UCSD-AML1 (cell line): ENCODE measurements at regions not wholly inside any gene's neighbourhood (a gene's known extent, or its start where the extent isn't known, plus 50 kb on each side); places are given as distances from the start of the nearest gene placed in this dataset.
"Not testable (repeated sequence)": the region's sequence is repeated elsewhere in the genome, so short reads cannot be mapped to it uniquely, and the experiment has no call there.

ENCODE experiments used
- DNase-seq: peaks from one replicate; lab custom pipeline; 2025; ENCODE audit not compliant: unreplicated experiment; lab: John Stamatoyannopoulos, UW

DNA sequence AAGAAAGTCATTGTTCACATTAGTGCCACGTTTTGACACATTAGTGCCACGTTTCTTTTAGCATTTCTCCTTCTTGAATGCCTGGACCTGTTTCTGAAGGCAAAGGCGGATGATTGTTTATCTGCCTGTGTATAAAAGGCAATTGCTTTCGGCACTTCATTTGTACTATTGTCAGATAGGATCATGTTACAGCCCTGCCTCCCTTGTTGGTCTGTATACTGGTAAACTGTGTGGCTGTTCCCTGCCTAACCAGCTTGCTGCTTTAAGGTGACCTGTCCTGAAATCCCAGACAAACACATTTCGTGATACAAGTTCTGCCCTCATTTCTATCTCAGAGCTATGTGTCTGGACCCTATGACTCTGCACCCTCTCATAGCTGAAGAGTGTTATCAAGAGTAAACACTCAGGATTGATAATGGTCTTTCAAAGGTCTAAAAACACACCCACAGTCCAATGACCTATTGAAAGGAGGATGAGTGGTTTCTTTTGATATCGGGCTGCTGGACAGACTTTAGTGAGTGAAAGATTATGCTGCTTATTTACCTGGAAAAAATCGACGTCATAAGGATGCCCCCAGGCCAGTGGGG, 276.3 kb upstream of the MCTP2 start:
- no peak for DNase-seq

DNA sequence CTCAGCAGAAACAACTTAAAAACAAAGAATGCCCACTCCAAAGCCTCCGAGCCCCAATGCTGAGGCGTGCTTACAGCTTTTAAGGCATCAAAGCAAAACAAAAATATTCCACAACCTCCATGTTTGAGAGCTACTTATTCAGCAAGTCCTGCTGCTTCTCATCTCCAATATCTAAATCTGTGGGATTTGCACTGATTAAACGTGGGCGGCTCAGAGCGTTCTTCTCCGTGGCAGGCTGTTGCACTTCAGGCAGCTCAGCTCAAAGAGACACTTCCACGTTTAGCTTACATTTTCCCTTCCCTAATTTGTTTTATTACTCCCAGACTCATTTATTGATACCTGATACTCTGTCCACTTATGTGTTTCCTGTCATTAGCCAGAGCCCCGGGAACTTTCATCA, 282.6 kb upstream of the MCTP2 start:
- no peak for DNase-seq

DNA sequence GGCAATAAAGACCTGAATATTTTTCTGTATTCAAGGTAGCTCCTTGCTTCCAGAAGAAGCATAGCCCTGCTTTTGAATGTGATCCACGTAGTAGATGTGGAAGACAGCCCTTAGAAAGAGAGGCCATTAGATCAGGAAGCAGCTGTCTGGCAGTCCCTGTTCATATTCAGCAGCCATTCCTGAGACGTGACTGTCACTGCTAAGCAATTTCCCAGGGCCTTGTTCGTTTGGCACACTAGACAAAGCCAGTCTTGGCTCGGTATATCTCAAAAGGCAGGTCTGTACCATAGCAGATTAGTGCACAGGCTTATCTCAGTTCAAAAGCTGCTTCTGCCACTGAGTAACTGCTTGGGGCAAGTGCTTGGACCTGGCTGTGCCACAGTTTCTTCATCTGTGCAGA, 287.8 kb upstream of the MCTP2 start:
- DNase-seq, result no peak

DNA sequence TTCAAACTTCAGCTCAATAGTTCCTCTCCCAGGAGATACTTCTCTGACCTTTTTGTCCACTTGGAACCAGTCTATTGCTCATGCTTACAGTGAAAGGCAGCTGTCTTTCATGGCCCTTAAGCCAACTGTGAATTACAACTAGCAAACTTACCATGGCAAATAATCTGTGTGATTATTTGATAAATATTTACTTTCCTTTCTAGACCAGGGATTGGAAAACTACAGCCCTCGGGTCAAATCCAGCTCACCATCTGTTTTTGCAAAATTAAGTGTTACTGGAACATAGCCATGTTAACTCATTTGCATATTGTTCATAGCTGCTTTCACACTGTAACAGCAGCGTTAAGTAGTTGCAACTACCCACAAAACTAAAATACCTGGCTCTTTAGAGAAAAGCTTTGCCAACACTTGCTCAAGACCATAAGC, 289.1 kb upstream of the MCTP2 start:
- DNase-seq, result no peak

DNA sequence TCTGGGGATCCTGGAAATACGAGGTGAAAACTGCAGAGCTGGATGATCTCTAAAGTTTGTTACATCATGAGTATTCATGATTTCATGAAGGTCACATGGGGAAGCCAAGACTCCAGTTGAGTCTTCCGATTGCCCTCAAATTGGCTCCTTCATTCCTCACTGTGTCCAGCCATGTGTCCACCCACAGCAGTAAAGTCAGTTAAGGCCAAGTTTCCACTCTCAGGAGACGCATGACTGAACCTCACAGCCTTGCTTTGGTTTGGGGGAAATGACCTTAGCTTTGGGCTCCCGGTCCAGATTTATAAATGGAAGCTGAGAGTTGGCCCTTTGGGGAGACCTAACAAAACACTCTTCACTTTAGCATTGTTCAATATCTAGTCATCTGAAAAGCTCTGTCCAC, 289.7 kb upstream of the MCTP2 start:
- no peak for DNase-seq

DNA sequence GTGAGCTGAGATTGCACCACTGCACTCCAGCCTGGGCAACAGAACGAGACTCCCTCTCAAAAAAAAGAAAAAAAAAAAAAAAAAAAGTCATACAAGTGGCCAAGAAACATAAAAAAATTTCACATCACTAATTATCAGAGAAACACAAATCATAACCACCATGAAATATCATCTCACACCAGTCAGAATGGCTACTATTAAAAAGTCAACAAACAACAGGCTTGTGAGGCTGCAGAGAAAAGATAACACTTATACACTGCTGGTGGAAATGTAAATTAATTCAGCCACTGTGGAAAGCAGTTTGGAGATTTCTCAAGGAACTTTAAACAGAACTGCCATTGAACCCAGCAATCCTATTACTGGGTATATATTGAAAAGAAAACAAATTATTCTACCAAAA, 291.1 kb upstream of the MCTP2 start:
- no peak for DNase-seq

DNA sequence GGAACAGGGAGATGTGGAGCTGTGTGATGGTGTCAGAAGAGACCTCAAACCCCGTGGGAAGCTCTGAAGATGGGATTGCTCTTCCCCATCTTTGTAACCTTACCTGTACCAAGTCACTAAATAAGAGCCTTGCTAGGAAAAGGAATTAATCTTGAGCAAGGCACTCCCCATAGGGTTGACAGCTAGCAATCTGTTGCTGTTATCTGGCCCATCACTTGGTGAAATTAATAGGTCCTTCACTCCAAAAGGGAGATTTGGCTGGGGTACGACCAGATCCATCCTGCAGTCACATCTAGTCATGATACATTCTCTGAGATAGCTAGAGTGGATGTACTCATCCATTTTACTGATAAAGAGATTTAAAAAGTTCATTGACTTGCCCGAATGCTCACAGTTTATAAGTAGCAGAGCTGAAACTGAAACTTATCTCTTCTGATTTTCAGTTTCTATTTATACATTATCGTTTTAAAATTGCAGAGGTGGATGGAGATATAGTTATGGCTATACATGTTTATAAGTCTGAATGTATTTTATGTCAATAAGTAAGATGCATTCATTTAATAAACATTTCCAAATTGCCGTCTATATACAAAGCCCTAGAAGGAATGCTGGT, 299.1 kb upstream of the MCTP2 start:
- no peak for DNase-seq

DNA sequence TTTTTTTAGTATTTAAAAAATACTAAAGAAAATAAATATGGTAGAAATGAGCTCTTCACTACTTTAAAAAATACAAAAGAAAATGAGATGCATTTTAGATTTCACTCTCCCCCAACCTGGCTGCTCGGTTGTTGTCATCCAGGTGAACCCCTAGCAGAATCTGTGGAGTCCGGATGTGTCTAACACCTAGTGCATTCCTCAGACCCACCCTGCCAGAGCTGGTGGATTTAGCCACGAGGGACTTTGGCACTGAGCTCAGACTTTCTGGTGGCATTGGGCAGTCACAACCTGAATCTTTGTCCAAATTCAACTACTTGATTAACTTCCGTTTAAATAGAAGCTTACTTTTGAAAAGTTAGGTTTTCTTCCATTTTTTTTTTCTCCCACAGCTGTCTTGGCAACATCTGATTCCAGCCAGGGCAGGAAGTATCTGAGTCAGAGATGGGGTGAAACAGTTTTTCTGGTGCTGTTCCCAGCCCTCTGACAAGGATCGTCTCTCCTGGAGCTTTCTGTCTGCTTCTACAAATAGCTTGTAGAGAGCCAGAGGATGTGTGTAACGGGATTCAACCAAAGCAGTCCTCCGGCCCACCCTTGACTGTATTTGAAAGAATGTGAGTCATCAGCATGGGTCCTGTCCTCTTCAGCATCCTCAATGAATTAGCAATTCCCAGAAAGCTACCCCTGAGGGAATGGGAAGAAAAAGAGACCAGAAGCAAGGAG, 301.8 kb upstream of the MCTP2 start:
- DNase-seq, result no peak

DNA sequence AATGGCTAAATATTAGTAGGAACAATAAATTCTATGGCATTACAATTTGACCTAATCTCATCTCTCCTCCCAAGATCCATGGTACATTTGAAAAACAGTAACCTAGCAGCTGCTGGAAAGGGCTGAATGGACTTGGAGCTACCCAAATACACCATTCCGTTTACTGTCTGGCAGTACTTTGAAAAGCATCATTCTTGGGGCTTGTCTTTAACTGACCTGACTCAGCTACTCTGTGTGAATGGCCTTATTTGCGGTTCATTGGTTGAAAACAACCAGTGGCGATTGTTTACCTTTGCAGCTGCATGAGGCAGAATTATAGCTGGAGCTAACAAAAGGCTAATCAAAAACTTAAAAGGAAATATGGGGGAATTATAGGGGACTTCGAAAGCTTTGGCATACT, 311.2 kb upstream of the MCTP2 start:
- no peak for DNase-seq

DNA sequence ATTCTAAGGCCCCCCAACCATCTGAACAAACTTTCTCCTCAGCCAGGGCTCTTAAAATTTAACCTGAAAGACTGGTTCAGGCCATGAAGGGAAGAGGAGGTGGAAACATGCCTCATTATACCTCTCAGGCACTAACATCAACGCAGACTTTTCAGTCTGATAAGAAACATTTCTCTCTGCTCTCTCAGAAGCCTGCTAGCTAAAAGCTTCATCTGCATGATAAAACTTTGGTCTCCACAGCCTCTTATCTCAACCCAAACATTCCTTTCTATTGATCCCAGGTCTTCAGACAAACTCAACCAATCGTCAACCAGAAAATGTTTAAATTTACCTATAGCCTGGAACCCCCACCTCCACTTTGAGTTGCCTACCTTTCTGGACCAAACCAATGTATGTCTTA, 312.6 kb upstream of the MCTP2 start:
- DNase-seq, result not testable (repeated sequence)

DNA sequence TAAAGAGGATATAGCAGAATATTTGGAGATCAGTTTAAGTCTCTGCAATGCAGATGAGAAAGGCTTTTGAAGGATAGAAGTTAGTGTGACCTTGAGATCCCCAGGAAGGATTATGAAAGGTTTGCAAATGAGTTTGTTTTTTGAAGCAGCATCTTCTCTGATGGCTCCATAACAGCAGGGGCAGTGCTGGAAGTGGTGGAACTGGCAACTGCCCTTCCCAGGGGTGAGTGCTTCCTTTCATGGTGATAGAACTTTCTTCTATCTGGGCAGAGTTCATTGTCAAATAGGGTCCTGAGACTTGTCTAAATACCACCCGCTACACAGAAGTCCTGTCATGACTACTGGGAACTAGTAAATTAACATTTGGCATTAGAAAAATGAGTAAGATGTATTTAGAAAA, 314.2 kb upstream of the MCTP2 start:
- DNase-seq, result no peak

DNA sequence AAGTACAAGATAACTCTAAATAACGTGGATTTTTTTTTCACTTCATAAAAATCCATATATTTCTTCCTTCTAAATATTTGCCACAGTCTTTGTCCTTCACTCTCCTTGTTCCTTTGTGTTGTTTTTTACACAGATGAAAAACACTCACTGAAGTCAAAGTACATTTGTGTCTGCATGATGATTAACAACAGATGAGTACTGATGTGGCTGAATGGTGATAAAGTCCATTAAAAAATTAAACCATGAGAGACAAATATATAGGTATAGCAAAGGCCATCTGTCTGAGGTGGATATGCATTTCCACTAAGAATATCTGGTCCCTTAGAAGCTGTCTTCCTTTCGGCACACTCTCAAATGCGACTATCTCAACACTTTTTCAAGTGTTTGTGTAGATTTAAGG, 317.5 kb upstream of the MCTP2 start:
- no peak for DNase-seq

DNA sequence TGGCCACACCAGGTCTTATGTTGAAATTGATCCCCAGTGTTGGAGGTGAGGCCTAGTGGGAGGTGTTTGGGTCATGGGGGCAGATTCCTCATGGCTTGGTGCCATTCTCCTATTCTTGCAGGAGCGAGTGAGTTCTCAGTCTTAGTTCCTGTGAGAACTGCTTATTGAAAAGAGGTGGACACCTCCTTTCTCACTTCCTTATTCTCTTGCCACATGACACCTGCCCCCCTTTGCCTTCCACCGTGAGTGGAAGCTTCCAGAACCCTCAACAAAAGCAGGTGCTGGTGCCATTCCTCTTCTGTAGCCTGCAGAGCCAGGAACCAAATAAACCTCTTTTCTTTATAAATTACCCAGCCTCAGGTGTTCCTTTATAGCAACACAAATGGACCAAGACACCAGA, 318.1 kb upstream of the MCTP2 start:
- DNase-seq, result no peak

DNA sequence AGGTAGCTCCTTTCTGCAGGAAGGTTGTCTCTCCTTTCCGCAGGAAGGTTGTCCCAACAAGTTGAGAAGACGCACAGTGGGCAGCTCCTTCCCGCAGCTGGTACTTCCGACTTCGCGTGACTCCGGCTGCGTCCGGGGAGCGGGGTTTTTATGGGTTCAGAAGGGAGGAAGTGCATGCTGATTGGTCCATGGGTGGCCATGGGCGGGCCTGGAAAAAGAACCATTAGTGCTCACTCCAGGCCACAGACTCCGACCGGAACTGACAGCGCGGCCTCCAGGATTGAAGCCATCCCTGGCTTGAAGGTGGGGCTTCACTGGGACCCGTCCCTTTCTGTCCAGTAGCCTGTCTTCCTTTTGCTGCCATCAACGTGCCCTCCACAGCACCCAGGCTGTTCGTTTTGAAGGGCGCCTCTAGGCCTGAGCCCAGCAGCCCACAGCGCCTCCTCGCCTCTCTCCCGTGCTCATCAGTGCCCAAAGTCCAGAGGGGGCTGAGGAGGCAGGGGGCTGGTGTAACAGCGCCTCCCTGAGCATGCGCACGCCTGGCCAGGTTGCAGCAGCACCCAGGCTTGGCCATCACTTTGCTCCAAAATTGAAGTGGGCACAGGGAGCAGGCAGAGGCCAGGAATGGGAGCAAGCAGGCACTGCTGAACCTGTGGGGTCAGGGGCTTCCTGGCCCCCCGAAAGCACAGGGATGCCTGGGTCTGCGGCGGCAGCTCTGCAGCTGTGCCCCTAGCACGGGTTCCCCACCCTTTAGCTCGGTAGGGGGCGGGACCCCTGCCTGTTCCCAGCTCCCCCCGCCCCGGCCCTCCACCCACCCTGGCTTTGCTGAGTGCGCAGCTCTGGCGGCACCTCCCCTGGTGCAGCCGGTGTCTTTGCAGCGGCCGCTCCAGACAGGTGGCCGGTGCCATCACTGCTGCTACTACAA, 330.6 kb upstream of the MCTP2 start:
- DNase-seq, result no peak

DNA sequence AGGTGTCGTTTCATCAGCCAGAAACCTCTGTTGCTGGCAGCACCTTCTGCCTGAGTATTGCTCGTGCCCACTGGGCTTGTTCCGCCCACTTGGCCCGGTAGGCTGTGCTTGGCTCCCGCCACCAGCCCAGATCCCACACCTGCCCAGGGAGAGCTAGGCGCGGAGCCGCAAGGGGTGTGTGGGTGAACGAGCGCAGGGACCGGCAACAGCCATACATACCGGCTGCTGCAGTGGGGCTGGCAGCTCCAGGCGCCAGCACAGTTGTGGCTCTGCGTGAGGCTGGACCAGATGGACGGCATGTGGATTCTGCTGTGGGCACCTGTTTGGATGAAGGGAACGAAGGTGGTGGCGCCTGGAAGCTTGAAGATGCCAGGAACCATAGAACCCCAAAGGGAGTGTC, 331.5 kb upstream of the MCTP2 start:
- no peak for DNase-seq

DNA sequence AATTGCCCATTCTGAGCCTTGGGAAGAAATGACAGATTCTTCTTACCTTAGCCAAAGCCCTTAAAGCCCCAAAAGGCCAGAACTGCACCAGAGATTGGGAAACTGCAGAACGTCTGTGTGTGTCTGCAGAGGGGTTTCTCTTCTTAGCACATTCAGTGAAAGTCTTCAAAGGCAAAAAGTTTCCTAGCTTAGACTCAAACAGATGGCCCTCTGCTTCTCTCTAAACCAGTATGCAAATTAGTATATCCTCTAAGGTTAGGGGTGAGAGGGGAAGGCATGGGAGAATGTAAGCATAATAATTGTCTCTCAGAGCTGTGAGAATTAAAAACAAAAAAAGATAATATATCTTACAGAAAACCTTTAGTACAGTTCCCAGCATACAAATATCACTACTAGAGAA, 334.0 kb upstream of the MCTP2 start:
- no peak for DNase-seq

DNA sequence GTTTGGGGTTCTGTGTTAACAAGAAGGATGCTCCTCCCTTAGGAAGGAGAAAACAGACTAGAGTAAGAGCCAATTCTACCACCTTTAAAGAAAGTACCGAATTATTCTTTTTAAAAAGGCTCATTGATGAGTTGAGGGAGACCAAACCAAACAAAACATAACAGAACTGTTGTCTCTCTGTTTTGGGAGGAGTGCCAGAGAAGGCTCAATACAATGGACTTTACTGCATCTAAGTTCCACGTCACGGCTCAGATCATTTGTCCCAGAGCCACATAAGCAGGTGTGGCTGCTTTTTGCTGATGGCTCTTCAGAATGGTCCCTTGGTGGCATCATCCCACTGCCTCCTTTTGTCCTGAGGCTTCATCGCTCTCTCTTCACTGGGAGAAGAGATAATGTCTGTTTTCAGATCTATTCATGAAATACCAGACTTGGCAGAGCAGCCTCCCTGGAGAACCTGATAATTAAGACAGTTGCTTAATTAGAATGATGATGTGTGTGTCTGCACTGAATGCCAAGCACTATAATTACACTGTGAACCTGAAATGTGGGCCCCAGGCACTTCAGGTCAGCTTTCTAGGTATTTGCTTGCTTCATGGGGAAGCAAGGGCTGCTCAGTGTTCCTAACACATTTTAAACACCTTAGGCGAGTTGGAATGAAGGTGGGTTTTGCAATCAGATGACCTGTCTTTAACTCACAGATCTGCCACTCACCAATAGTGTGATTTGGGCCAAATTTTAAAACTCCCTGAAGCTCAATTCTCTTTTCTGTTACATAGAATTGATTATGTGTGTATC, 335.2 kb upstream of the MCTP2 start:
- no peak for DNase-seq

DNA sequence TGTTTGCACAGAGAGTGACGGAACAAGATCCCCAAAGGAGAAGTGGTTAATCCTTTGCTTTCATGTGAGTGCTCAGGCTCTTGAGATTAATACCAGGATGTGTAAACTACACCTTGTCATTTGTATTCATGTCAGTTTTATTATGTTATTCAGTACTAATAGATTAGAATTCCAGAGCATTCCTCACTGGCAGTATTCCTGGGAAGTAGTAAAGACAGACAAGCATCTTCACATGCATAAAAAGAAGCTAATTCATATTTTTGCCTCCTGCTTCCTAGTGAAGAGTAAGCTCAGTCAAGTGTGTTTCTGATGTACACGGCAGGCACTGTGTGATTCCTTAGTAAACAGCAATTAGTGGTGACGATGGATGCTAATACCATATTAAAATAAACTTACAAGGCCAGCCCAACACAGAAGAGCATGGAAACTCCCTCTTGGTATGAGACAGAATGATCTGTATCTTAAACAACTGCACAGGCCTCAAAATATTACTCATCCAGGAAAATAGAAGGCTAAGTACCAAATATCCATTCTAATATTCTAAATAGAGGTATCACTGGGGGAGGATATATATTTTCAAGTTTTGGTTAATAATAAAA, 336.8 kb upstream of the MCTP2 start:
- DNase-seq, result no peak

DNA sequence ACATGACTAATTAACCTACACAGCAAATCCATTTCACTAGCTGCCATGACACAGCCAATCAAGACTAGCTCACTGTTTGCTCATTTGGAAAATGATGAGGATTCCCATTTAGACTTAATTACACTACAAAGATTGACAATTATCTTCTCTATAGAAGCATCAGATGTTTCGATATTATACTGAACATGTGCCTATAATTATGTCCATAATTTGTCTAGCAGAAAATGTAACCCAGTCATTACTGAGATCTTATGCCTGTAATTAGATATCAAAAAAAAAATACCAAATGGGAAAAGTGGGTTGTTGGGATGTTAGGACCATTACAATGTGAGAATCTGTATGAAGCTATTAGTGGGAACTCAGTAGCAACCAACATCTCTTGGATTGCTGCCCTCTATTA, 344.2 kb upstream of the MCTP2 start:
- no peak for DNase-seq

DNA sequence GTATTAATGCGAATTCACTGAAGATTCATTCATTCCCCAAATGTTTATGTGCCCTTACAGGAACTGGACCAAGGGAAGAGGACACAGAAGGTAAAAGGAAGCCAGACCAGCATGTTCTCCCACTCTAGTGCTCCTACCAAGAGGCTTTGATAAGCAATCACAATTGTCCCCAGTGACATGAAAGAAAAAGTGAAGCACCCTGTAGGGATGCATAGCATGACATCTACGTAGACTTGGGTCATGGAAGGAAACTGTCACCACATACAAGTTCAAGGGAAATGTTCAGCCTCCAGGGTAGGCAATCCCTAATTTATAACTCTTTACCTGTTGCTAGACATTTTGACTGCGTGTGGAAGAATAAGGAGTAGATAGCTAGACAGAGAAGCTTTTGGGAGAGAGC, 348.6 kb upstream of the MCTP2 start:
- no peak for DNase-seq
